ENCODE measurements at regions not wholly inside any gene's neighbourhood (a gene's known extent, or its start where the extent isn't known, plus 50 kb on each side); places are given as distances from the start of the nearest gene placed in this dataset.

DNA sequence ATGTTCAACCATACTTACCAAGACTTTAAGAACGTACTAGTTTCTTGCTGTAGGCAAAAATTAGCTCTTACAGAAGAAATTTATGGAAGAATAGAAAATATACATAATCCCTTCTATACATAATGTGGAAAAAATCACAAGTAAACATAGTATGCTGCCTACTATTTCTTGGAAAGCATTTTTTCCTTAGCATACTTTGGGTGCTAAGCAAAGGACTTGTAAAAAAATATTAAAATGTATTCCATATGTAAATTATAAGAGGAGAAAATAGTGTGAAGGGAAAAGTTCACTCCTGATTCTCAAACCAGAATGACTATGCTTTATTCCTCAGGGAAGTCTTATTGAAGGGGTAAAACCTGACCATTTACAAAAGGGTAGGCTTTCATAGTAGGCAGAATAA is 243.8 kb upstream of the VLDLR start:
- TF ChIP-seq, protein P1, sequence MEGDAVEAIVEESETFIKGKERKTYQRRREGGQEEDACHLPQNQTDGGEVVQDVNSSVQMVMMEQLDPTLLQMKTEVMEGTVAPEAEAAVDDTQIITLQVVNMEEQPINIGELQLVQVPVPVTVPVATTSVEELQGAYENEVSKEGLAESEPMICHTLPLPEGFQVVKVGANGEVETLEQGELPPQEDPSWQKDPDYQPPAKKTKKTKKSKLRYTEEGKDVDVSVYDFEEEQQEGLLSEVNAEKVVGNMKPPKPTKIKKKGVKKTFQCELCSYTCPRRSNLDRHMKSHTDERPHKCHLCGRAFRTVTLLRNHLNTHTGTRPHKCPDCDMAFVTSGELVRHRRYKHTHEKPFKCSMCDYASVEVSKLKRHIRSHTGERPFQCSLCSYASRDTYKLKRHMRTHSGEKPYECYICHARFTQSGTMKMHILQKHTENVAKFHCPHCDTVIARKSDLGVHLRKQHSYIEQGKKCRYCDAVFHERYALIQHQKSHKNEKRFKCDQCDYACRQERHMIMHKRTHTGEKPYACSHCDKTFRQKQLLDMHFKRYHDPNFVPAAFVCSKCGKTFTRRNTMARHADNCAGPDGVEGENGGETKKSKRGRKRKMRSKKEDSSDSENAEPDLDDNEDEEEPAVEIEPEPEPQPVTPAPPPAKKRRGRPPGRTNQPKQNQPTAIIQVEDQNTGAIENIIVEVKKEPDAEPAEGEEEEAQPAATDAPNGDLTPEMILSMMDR (IDR thresholded peaks at IDR 0.05) = no peak
- no peak for DNase-seq (ENCODE audit: low spot score)
- no peak for ATAC-seq (ENCODE audit: low FRiP score)

DNA sequence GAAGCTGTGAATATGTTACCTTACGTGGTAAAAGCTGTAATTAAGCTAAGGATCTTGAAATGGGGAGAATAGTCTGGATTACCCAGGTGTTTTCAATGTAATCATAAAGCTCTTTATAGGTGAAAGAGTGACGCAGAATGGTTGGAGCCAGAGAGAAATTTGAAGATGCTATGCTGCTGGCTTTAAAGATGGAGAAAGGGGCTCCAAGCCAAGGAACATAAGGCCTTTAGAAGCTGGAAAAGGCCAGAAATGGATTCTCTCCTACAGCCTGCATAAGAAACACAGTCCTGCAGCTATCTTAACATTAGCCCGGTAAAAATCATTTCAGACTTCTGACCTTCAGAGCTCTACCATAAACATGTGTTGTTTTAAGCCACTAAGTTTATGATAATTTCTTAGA is 243.3 kb upstream of the VLDLR start:
- DNase-seq (ENCODE audit: low spot score) = no peak
- ATAC-seq (ENCODE audit: low FRiP score) = no peak
- TF ChIP-seq, protein P1 (IDR thresholded peaks at IDR 0.05) = no peak

DNA sequence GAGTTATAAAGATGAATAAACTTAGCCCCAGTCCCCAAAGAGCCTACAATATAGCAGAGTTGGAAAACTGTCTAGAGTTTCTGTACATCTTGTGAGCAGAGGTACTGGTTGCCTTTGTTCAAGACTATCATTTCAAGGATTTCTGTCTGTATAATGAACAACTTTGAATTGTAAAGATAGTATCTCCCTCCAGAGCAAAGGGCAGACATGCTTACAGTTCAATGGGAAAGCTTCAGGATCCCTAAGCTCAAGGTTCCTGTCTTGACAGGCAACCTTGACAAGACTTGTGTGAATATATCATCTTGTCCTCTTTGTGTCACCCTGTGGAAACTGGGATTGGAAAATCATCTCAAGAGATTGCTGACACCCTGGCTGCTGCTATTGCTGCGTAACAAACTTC is 242.8 kb upstream of the VLDLR start:
- TF ChIP-seq, protein P1 (IDR thresholded peaks at IDR 0.05) = no peak
- DNase-seq (ENCODE audit: low spot score) (no peak), ATAC-seq (ENCODE audit: low FRiP score) (no peak)

DNA sequence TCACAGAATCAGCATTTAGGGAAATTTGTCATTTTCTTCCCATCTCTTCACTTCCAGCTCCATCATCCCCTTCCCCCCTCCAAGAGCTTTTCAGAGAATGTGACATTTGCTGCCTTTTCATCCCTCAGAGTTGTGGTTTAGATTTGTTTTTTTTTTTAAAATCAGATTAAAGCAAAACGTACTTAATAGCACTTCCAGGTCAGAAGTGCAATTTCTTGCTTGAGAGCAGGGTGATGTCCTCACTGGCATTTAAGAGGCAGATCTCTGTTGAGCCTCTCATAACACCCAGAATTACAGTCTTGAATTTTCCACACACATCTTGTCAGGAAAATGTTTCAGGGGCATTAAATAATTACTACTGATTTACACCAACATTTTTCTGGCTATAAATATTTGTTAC is 236.8 kb upstream of the VLDLR start:
- TF ChIP-seq, protein P1 (IDR thresholded peaks at IDR 0.05) = no peak
- DNase-seq (ENCODE audit: low spot score) = no peak
- ATAC-seq (ENCODE audit: low FRiP score) = no peak

DNA sequence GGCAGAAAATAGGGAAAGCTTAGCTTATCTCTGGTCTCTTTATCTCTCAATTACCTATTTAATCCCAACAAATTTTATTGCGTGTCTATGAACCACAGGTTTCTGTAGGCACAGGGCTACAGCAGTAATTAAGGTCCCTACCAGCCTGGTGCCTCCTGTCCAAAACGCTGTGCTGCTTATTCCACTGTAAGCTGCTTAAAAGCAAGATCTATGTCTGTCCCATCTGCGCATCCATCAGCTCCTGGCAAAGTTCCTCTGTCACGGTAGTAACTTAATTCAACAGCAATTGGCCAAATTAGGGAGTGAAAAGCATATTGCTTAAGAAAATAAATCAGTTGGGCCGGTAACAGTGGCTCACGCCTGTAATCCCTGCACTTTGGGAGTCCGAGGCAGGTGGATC is 235.8 kb upstream of the VLDLR start:
- ATAC-seq (ENCODE audit: low FRiP score) = no peak
- no peak for DNase-seq (ENCODE audit: low spot score)
- TF ChIP-seq, protein P1 (IDR thresholded peaks at IDR 0.05) = no peak

DNA sequence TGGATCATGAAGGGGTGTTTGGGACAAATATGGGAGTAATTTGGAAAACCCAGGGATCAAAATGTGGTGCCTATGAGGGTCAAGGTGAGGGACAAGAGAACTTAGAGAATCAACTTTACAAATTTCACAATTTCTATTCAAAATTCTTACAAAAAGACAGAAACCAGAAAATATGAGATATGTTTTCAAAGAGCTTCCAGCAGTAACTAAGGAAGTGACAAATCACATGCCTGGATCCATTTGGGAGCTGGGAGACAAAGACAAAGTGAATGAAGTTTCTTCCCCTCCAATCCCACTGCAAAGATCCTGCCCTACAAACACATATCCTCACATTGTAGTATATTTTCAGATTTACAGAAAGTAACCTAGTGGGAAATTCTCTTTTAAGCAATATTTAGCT is 235.0 kb upstream of the VLDLR start:
- ATAC-seq (ENCODE audit: low FRiP score) (no peak), DNase-seq (ENCODE audit: low spot score) (no peak)
- TF ChIP-seq, protein P1 (IDR thresholded peaks at IDR 0.05) = no peak

DNA sequence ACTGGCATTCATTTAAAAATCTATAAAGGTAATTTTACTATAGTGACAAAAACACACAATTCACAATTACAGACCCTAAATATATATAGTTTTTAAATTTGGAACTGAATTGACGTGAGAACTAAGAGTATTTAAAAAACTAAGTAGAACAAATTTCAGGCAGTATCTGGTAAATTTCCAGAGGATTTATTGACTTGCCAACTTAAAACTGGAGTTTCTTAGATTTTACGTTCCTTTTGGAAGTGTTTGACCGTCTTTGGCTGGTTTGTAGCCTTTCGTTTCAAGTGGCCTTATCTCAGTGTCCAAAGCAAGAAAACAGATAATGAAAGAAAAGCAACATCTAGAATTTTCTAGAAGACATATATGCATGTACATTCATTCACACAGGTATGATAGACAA is 234.4 kb upstream of the VLDLR start:
- no peak for DNase-seq (ENCODE audit: low spot score)
- TF ChIP-seq, protein P1 (IDR thresholded peaks at IDR 0.05) = no peak
- ATAC-seq (ENCODE audit: low FRiP score) = no peak
